Keratinocyte (primary cell): ENCODE measurements at regions not wholly inside any gene's neighbourhood (a gene's known extent, or its start where the extent isn't known, plus 50 kb on each side); places are given as distances from the start of the nearest gene placed in this dataset.

Source experiments
- CTCF ChIP-seq, 3 experiments: IDR thresholded peaks in 1 of 3; conservative IDR thresholded peaks in 1 of 3; optimal IDR thresholded peaks in 1 of 3; 2 replicates in 2 of 3; 3 replicates in 1 of 3; pipeline versions ENCODE3 to v1.5.1; 2011; ENCODE audit warnings: low read length in 3 of 3, mild to moderate bottlenecking in 3 of 3, moderate library complexity in 2 of 3, control low read depth in 1 of 3, inconsistent platforms in 1 of 3; ENCODE audit not compliant: insufficient read depth in 2 of 3; ENCODE audit errors: extremely low read depth in 1 of 3
- EZH2 ChIP-seq: IDR thresholded peaks from one replicate; pipeline ENCODE4 v1.6.1; 2012; ENCODE audit warnings: inconsistent platforms, mild to moderate bottlenecking, low read length, moderate library complexity

GRCh38 chr6:14664621-14665315, 547.2 kb downstream of the CD83 start:
- TF ChIP-seq EZH2, result no peak
- TF ChIP-seq CTCF (optimal IDR thresholded peaks at IDR 0.05 in 1 of 3, IDR thresholded peaks at IDR 0.05 in 1 of 3, conservative IDR thresholded peaks at IDR 0.05 in 1 of 3; ENCODE audit: extremely low read depth in 1 of 3, insufficient read depth in 2 of 3, low read length in 3 of 3), result no peak
